ENCODE measurements at regions not wholly inside any gene's neighbourhood (a gene's known extent, or its start where the extent isn't known, plus 50 kb on each side); places are given as distances from the start of the nearest gene placed in this dataset.

GRCh38 chr4:26163425-26164362 is 157.1 kb upstream of the RBPJ start:
- no peak for TF ChIP-seq POLR2A (IDR thresholded peaks at IDR 0.05; ENCODE audit: control extremely low read depth in 1 of 2, low read depth in 2 of 2, low read length in 2 of 2)
- TF ChIP-seq JUND (IDR thresholded peaks at IDR 0.05; ENCODE audit: low read length) = no peak
- TF ChIP-seq CTCF (IDR thresholded peaks at IDR 0.05; ENCODE audit: control extremely low read depth in 1 of 3, insufficient read depth in 1 of 3, low read depth in 1 of 3, low read length in 3 of 3) = no peak
- no peak for TF ChIP-seq POLR2AphosphoS5 (IDR thresholded peaks at IDR 0.05; ENCODE audit: low read depth, low read length)
- no peak for TF ChIP-seq CREB1 (IDR thresholded peaks at IDR 0.05)

All from H1 (cell line).